ENCODE measurements at regions not wholly inside any gene's neighbourhood (a gene's known extent, or its start where the extent isn't known, plus 50 kb on each side); places are given as distances from the start of the nearest gene placed in this dataset.

DNA sequence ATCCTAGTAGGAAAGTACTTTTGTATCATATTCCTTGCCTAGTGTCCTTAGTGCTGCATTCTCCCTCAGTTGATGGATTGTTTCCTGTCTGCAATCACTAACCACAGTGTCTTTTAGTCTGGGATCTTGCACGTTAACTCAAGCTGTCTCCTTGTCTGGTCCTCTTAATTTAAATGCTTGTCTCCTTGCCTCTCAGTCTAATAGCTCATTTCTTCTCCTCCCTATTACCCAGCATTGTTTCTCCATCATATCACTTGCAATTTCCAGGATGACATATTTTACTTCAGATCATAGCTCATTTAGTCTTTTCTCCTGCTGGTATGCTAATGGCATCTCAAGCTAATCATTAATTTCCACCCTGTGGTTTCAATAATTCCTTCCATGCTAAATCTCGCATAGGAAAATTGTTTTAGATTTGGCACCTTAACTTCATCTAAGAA, 2052.0 kb upstream of the C9orf72 start:
- no peak for ATAC-seq (ENCODE audit: low read depth)
- H2AFZ ChIP-seq (replicated peaks; ENCODE audit: low read length, poor library complexity), result no peak overlapping the region

More for the DNA sequence above, 2052.0 kb upstream of the C9orf72 start:
- Histone ChIP-seq H4K8ac (ENCODE audit: low read depth in 2 of 2, low read length in 2 of 2) (no peak overlapping the region), H3K27ac (ENCODE audit: insufficient read depth, low read length) (no peak overlapping the region), H3K79me1 (ENCODE audit: low read depth in 1 of 2, low read length in 2 of 2) (no peaks in the 10 kb centered on the region), H2AK9ac (replicated peaks; ENCODE audit: low read depth, low read length, poor library complexity) (no peak overlapping the region), H3K4me1 (ENCODE audit: control insufficient read depth, insufficient read depth, low read length) (no peaks in the 10 kb centered on the region), H2BK15ac (ENCODE audit: low read depth, low read length) (no peak overlapping the region), H4K5ac (ENCODE audit: low read depth, low read length) (no peak overlapping the region), H3K56ac (ENCODE audit: extremely low read depth, insufficient read depth, low read length) (no peak overlapping the region), H3K4ac (ENCODE audit: low read depth, low read length) (no peak overlapping the region), H3K14ac (replicated peaks; ENCODE audit: low read depth, low read length) (no peak overlapping the region), H2AK5ac (ENCODE audit: low read depth, low read length) (no peak overlapping the region), H3K27me3 (ENCODE audit: control insufficient read depth, insufficient read depth, low read length) (no peaks in the 10 kb centered on the region), H4K91ac (ENCODE audit: insufficient read depth, low read depth, low read length) (no peak overlapping the region), H3K9me1 (ENCODE audit: insufficient read depth, low read length) (no peaks in the 10 kb centered on the region), H3K9ac (ENCODE audit: low read depth, low read length) (no peak overlapping the region), H2BK5ac (ENCODE audit: low read depth, low read length, poor library complexity, severe bottlenecking) (no peak overlapping the region), H2BK120ac (ENCODE audit: low read depth, low read length) (no peak overlapping the region), H3K4me2 (ENCODE audit: low read depth, low read length) (no peak overlapping the region), H3K18ac (ENCODE audit: low read depth, low read length) (no peak overlapping the region), H3K23ac (ENCODE audit: low read depth, low read length) (no peak overlapping the region), H3K36me3 (ENCODE audit: control insufficient read depth, insufficient read depth, low read length) (no peaks in the 10 kb centered on the region), H3K4me3 (ENCODE audit: insufficient read depth, low read depth, low read length) (no peak overlapping the region), H4K20me1 (ENCODE audit: insufficient read depth, low read length) (no peaks in the 10 kb centered on the region), H2BK20ac (ENCODE audit: low read depth, low read length) (no peak overlapping the region), H3K9me3 (ENCODE audit: control insufficient read depth, insufficient read depth, low read length) (peaks cover 4% of the 10 kb centered on the region)
- TF ChIP-seq BHLHE40 (IDR thresholded peaks at IDR 0.05; ENCODE audit: low read depth, low read length) (no peak), RCOR1 (IDR thresholded peaks at IDR 0.05; ENCODE audit: insufficient replicate concordance, low read length) (no peak), NFE2L2 (IDR thresholded peaks at IDR 0.05; ENCODE audit: low read depth, low read length) (no peak)
- TF ChIP-seq, protein P1, sequence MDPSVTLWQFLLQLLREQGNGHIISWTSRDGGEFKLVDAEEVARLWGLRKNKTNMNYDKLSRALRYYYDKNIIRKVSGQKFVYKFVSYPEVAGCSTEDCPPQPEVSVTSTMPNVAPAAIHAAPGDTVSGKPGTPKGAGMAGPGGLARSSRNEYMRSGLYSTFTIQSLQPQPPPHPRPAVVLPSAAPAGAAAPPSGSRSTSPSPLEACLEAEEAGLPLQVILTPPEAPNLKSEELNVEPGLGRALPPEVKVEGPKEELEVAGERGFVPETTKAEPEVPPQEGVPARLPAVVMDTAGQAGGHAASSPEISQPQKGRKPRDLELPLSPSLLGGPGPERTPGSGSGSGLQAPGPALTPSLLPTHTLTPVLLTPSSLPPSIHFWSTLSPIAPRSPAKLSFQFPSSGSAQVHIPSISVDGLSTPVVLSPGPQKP (IDR thresholded peaks at IDR 0.05; ENCODE audit: borderline replicate concordance, low read depth, low read length), result no peak
- in situ Hi-C loops (cut with MboI; ENCODE audit: low sequenced_read_pairs) (no loop called here), dilution Hi-C loops (cut with HindIII; ENCODE audit: low sequenced_read_pairs, unreplicated experiment) (no loop called here), intact Hi-C loops (cut with micrococcal nuclease) (no loop called here)
- no CpG with 5 or more reads among the region's 2 CpGs for WGBS, 2 experiments (ENCODE audit: extremely low coverage in 2 of 2, insufficient read length in 1 of 2)
- POLR2A ChIA-PET (ENCODE audit: unreplicated experiment), result no interaction called here
- no peak for DNase-seq
- BruUV-seq (replicated peaks), result no TSS peak
- CTCF ChIA-PET, result no interaction called here
